Chondrocyte (in vitro differentiated cells): ENCODE measurements at regions not wholly inside any gene's neighbourhood (a gene's known extent, or its start where the extent isn't known, plus 50 kb on each side); places are given as distances from the start of the nearest gene placed in this dataset.

Experiments
- DNase-seq: peaks from one replicate; pipeline ENCODE4 v3.0.0; 2021; ENCODE audit warnings: mixed read lengths, low spot score
- H3K27ac Mint-ChIP-seq: one replicate; pipeline ENCODE4 v1.8.0; 2021; ENCODE audit warnings: mild to moderate bottlenecking, moderate library complexity, mixed read lengths; ENCODE audit not compliant: unreplicated experiment
- H3K27me3 Mint-ChIP-seq: 2 replicates; pipeline ENCODE4 v1.8.0; 2021; ENCODE audit warnings: low read depth, mixed read lengths
- H3K36me3 Mint-ChIP-seq: 2 replicates; pipeline ENCODE4 v1.8.0; 2021; ENCODE audit warnings: low read depth, mixed read lengths
- H3K4me1 Mint-ChIP-seq: 2 replicates; pipeline ENCODE4 v1.8.0; 2021; ENCODE audit warnings: low read depth, mild to moderate bottlenecking, mixed read lengths
- H3K4me3 Mint-ChIP-seq: one replicate; pipeline ENCODE4 v1.8.0; 2021; ENCODE audit warnings: mild to moderate bottlenecking, moderate library complexity, mixed read lengths; ENCODE audit not compliant: unreplicated experiment
- H3K9me3 Mint-ChIP-seq: 2 replicates; pipeline ENCODE4 v1.8.0; 2021; ENCODE audit warnings: low read depth, mixed read lengths
- CTCF ChIP-seq: fragments of 200-600 bp; sonication (generic); IDR thresholded peaks from 2 replicates; pipeline ENCODE4 v1.5.0; 2021; ENCODE audit warnings: antibody characterized with exemption, mild to moderate bottlenecking, moderate library complexity

- no peak for TF ChIP-seq CTCF
- Mint-ChIP-seq H3K4me3 (no peak overlapping the region), H3K36me3 (no peaks in the 10 kb centered on the region), H3K4me1 (no peaks in the 10 kb centered on the region), H3K9me3 (peaks cover 1% of the 10 kb centered on the region), H3K27ac (no peak overlapping the region), H3K27me3 (peaks cover 2% of the 10 kb centered on the region)
- DNase-seq, result no peak
Measured at GRCh38 chr2:129431881-129432280, 547.6 kb upstream of the RAB6C start.

- Mint-ChIP-seq H3K36me3 (no peaks in the 10 kb centered on the region), H3K4me3 (no peak overlapping the region), H3K27ac (no peak overlapping the region), H3K4me1 (no peaks in the 10 kb centered on the region), H3K27me3 (peaks cover 2% of the 10 kb centered on the region), H3K9me3 (no peaks in the 10 kb centered on the region)
- no peak for TF ChIP-seq CTCF
- no peak for DNase-seq
Measured at GRCh38 chr2:129436809-129437208, 542.7 kb upstream of the RAB6C start.

GRCh38 chr2:129437725-129438124 is 541.7 kb upstream of the RAB6C start:
- no peaks in the 10 kb centered on the region for H3K4me1 Mint-ChIP-seq

GRCh38 chr2:129438501-129439057 is 540.9 kb upstream of the RAB6C start:
- DNase-seq, result no peak
- TF ChIP-seq CTCF, result no peak
- Mint-ChIP-seq H3K4me3 (no peak overlapping the region), H3K27me3 (peaks cover 3% of the 10 kb centered on the region), H3K36me3 (no peaks in the 10 kb centered on the region), H3K9me3 (no peaks in the 10 kb centered on the region), H3K27ac (no peak overlapping the region), H3K4me1 (no peaks in the 10 kb centered on the region)

More at GRCh38 chr2:129437725-129438124, 541.7 kb upstream of the RAB6C start:
- TF ChIP-seq CTCF, result no peak
- H3K27ac Mint-ChIP-seq, result no peak overlapping the region
- H3K4me3 Mint-ChIP-seq, result no peak overlapping the region
- peaks cover 2% of the 10 kb centered on the region for H3K27me3 Mint-ChIP-seq
- no peak for DNase-seq
- no peaks in the 10 kb centered on the region for H3K36me3 Mint-ChIP-seq
- H3K9me3 Mint-ChIP-seq, result no peaks in the 10 kb centered on the region

GRCh38 chr2:129439406-129440302 is 539.8 kb upstream of the RAB6C start:
- H3K9me3 Mint-ChIP-seq, result no peaks in the 10 kb centered on the region
- no peak for DNase-seq
- TF ChIP-seq CTCF, result no peak
- no peak overlapping the region for H3K4me3 Mint-ChIP-seq
- H3K4me1 Mint-ChIP-seq, result no peaks in the 10 kb centered on the region
- peaks cover 7% of the 10 kb centered on the region for H3K27me3 Mint-ChIP-seq
- H3K36me3 Mint-ChIP-seq, result no peaks in the 10 kb centered on the region
- H3K27ac Mint-ChIP-seq, result no peak overlapping the region
